ENCODE measurements at regions not wholly inside any gene's neighbourhood (a gene's known extent, or its start where the extent isn't known, plus 50 kb on each side); places are given as distances from the start of the nearest gene placed in this dataset.
"Not testable (repeated sequence)": the region's sequence is repeated elsewhere in the genome, so short reads cannot be mapped to it uniquely, and the experiment has no call there.

GRCh38 chr14:76701981-76702380 is 59.3 kb upstream of the VASH1 start:
- DNase-seq (ENCODE audit: extremely low read depth, low read depth), result no peak
- TF ChIP-seq, protein P1, sequence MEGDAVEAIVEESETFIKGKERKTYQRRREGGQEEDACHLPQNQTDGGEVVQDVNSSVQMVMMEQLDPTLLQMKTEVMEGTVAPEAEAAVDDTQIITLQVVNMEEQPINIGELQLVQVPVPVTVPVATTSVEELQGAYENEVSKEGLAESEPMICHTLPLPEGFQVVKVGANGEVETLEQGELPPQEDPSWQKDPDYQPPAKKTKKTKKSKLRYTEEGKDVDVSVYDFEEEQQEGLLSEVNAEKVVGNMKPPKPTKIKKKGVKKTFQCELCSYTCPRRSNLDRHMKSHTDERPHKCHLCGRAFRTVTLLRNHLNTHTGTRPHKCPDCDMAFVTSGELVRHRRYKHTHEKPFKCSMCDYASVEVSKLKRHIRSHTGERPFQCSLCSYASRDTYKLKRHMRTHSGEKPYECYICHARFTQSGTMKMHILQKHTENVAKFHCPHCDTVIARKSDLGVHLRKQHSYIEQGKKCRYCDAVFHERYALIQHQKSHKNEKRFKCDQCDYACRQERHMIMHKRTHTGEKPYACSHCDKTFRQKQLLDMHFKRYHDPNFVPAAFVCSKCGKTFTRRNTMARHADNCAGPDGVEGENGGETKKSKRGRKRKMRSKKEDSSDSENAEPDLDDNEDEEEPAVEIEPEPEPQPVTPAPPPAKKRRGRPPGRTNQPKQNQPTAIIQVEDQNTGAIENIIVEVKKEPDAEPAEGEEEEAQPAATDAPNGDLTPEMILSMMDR (IDR thresholded peaks at IDR 0.05; ENCODE audit: low read depth, low read length), result no peak

GRCh38 chr14:76705214-76705613 is 56.1 kb upstream of the VASH1 start:
- TF ChIP-seq, protein P1 (IDR thresholded peaks at IDR 0.05; ENCODE audit: low read depth, low read length), result no peak
- no peak for DNase-seq (ENCODE audit: extremely low read depth, low read depth)

DNA sequence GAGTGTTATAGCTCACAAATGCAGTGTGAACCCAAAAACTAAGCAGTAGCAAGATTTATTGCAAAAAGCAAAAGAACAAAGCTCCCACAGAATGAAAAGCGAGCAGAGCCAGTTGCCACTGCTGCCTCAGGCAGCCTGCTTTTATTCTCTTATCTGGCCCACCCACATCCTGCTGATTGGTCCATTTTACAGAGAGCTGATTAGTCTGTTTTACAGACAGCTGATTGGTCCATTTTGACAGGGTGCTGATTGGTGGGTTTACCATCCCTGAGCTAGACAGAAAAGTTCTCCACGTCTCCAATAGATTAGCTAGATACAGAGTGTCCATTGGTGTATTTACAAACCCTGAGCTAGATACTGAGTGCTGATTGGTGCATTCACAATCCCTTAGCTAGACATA is 55.1 kb upstream of the VASH1 start:
- DNase-seq (ENCODE audit: extremely low read depth, low read depth), result not testable (repeated sequence)

- DNase-seq (ENCODE audit: extremely low read depth, low read depth), result no peak
- TF ChIP-seq, protein P1 (IDR thresholded peaks at IDR 0.05; ENCODE audit: low read depth, low read length), result no peak
Measured at GRCh38 chr14:76706811-76707210, 54.5 kb upstream of the VASH1 start.

- DNase-seq (ENCODE audit: extremely low read depth, low read depth), result no peak
- TF ChIP-seq, protein P1 (IDR thresholded peaks at IDR 0.05; ENCODE audit: low read depth, low read length), result no peak
Measured at GRCh38 chr14:76708028-76708427, 53.2 kb upstream of the VASH1 start.

GRCh38 chr14:76708771-76709170 is 52.5 kb upstream of the VASH1 start:
- DNase-seq (ENCODE audit: extremely low read depth, low read depth), result no peak
- TF ChIP-seq, protein P1 (IDR thresholded peaks at IDR 0.05; ENCODE audit: low read depth, low read length), result no peak

- TF ChIP-seq, protein P1 (IDR thresholded peaks at IDR 0.05; ENCODE audit: low read depth, low read length), result peak; percentile 75
- DNase-seq (ENCODE audit: extremely low read depth, low read depth), result no peak
Measured at GRCh38 chr14:76710056-76711010, 50.9 kb upstream of the VASH1 start.

Measured in AG09319 (cell line).